ENCODE measurements at regions not wholly inside any gene's neighbourhood (a gene's known extent, or its start where the extent isn't known, plus 50 kb on each side); places are given as distances from the start of the nearest gene placed in this dataset.

- TF ChIP-seq CTCF (IDR thresholded peaks at IDR 0.05; ENCODE audit: insufficient read depth, low read length, poor library complexity, severe bottlenecking): no peak
- no peak for TF ChIP-seq EZH2phosphoT487 (conservative IDR thresholded peaks at IDR 0.05; ENCODE audit: low read length)
Measured at GRCh38 chr6:98605705-98606104, 228.7 kb upstream of the POU3F2 start.
